HCT116 (cell line): ENCODE measurements at regions not wholly inside any gene's neighbourhood (a gene's known extent, or its start where the extent isn't known, plus 50 kb on each side); places are given as distances from the start of the nearest gene placed in this dataset.

Experiments
- ATAC-seq: fragments of 200-7000 bp; cut with Tn5 transposase; 2 replicates; pipeline ENCODE4 v1.9.1; 2020; ENCODE audit warnings: mild to moderate bottlenecking, moderate library complexity
- BruUV-seq: library from RNA; stranded (reverse); fragments of 400-500 nt; replicated peaks from 2 replicates; lab custom pipeline; 2021; lab: Mats Ljungman, UMichigan
- CTCF ChIA-PET: fragments of 300-600 bp; sonication (Branson Sonifier 250); formaldehyde crosslinking; loops from one replicate; lab custom pipeline; 2021; ENCODE audit warnings: antibody characterized with exemption; lab: Charles Lee
- POLR2A ChIA-PET: fragments of 300-600, 350-600 bp; sonication (Branson Sonifier 250); formaldehyde crosslinking; loops from one replicate; lab custom pipeline; 2021; ENCODE audit warnings: antibody characterized with exemption; lab: Charles Lee
- RAD21 ChIA-PET, 2 experiments: fragments of 300-600 bp; sonication (Branson Sonifier 250); formaldehyde crosslinking; loops; one replicate each; lab custom pipeline; 2023; ENCODE audit warnings: low total read pairs in 2 of 2; ENCODE audit not compliant: uncharacterized antibody in 2 of 2, unreplicated experiment in 2 of 2, low non-redundant PET in 1 of 2; lab: Charles Lee
- DNase-seq: peaks from one replicate; pipeline ENCODE4 v3.0.0-alpha.2; 2010; ENCODE audit warnings: low read depth, low spot score
- H2AFZ ChIP-seq: fragments of 200-600 bp; shearing (Covaris generic), sonication (generic); 2 replicates; pipeline ENCODE4 v1.6.1; 2017; ENCODE audit warnings: low read depth, mixed run types, mixed read lengths, antibody characterized with exemption, low read length; ENCODE audit not compliant: poor library complexity, severe bottlenecking
- H3K27ac ChIP-seq: 2 replicates; pipeline ENCODE4 v1.5.1; 2012; ENCODE audit warnings: low read depth, low read length
- H3K27me3 ChIP-seq: fragments of 200-600 bp; sonication (generic); 2 replicates; pipeline ENCODE4 v1.6.1; 2016; ENCODE audit warnings: mixed run types, low read length, mixed read lengths; ENCODE audit not compliant: insufficient read depth
- H3K36me3 ChIP-seq, 2 experiments: fragments of 200-500 bp in 1 of 2; fragments of 200-600 bp in 1 of 2; sonication (Bioruptor generic) in 1 of 2; sonication (generic) in 1 of 2; 2 replicates each; pipeline versions ENCODE4 v1.5.1 to v1.6.1; 2014 to 2016; ENCODE audit warnings: low read length in 2 of 2, inconsistent platforms in 1 of 2, mixed read lengths in 1 of 2, mixed run types in 1 of 2; ENCODE audit not compliant: insufficient read depth in 2 of 2, control insufficient read depth in 1 of 2
- H3K4me1 ChIP-seq, 2 experiments: fragments of 200-600 bp in 1 of 2; sonication (generic) in 1 of 2; 2 replicates each; pipeline versions ENCODE4 v1.5.1 to v1.6.1; 2012 to 2017; ENCODE audit warnings: low read length in 2 of 2, inconsistent platforms in 1 of 2, mild to moderate bottlenecking in 1 of 2, mixed read lengths in 1 of 2, mixed run types in 1 of 2, moderate library complexity in 1 of 2; ENCODE audit not compliant: insufficient read depth in 2 of 2, control insufficient read depth in 1 of 2
- H3K4me2 ChIP-seq: fragments of 200-600 bp; sonication (generic); 2 replicates; pipeline ENCODE4 v1.6.1; 2017; ENCODE audit warnings: mixed run types, low read length, mixed read lengths
- H3K4me3 ChIP-seq, 2 experiments: fragments of 200-600 bp in 1 of 2; sonication (generic) in 1 of 2; replicated peaks in 1 of 2; 2 replicates each; pipeline ENCODE4 v1.5.1; 2011 to 2016; ENCODE audit warnings: low read length in 2 of 2, control low read depth in 1 of 2, low read depth in 1 of 2, mild to moderate bottlenecking in 1 of 2, mixed read lengths in 1 of 2, mixed run types in 1 of 2
- H3K79me2 ChIP-seq: fragments of 200-600 bp; sonication (generic); 2 replicates; pipeline ENCODE4 v1.6.1; 2017; ENCODE audit warnings: mild to moderate bottlenecking, mixed run types, low read length, moderate library complexity, mixed read lengths; ENCODE audit not compliant: insufficient read depth
- H3K9ac ChIP-seq: fragments of 200-600 bp; sonication (generic); 2 replicates; pipeline ENCODE4 v1.6.1; 2016; ENCODE audit warnings: low read length, mixed read lengths
- H3K9me2 ChIP-seq: fragments of 200-600 bp; sonication (generic), shearing (Covaris generic); 2 replicates; pipeline ENCODE4 v1.6.1; 2017; ENCODE audit warnings: mixed run types, mild to moderate bottlenecking, moderate library complexity; ENCODE audit not compliant: insufficient read depth
- H3K9me3 ChIP-seq, 2 experiments: fragments of 200-500 bp in 1 of 2; fragments of 200-600 bp in 1 of 2; sonication (Bioruptor generic) in 1 of 2; sonication (generic) in 1 of 2; 2 replicates each; pipeline ENCODE4 v1.6.1; 2014 to 2017; ENCODE audit warnings: low read length in 2 of 2, mixed read lengths in 2 of 2, inconsistent platforms in 1 of 2, low read depth in 1 of 2, mild to moderate bottlenecking in 1 of 2, mixed run types in 1 of 2, moderate library complexity in 1 of 2; ENCODE audit not compliant: control insufficient read depth in 1 of 2, insufficient read depth in 1 of 2
- H4K20me1 ChIP-seq: fragments of 200-600 bp; sonication (generic), shearing (Covaris generic); 2 replicates; pipeline ENCODE4 v1.6.1; 2017; ENCODE audit warnings: mixed run types, mild to moderate bottlenecking, moderate library complexity; ENCODE audit not compliant: insufficient read depth
- ATF3 ChIP-seq: IDR thresholded peaks from 2 replicates; pipeline ENCODE4 v1.6.1; 2012
- CBX3 ChIP-seq: IDR thresholded peaks from 2 replicates; pipeline ENCODE4 v1.6.1; 2012; ENCODE audit warnings: low read depth
- CEBPB ChIP-seq: IDR thresholded peaks from 2 replicates; pipeline ENCODE4 v1.6.1; 2012; ENCODE audit warnings: low read depth
- EGR1 ChIP-seq: IDR thresholded peaks from 2 replicates; pipeline ENCODE4 v1.6.1; 2012; ENCODE audit warnings: low read depth
- ELF1 ChIP-seq: IDR thresholded peaks from 2 replicates; pipeline ENCODE4 v1.6.1; 2012; ENCODE audit warnings: low read depth, borderline replicate concordance
- EZH2 ChIP-seq: fragments of 200-600 bp; sonication (generic); IDR thresholded peaks from 2 replicates; pipeline ENCODE4 v1.6.1; 2017; ENCODE audit warnings: antibody characterized with exemption, mixed run types
- EZH2phosphoT487 ChIP-seq: fragments of 200-600 bp; IDR thresholded peaks from 2 replicates; pipeline ENCODE4 v1.6.1; 2018; ENCODE audit warnings: antibody characterized with exemption, borderline replicate concordance
- FOSL1 ChIP-seq: IDR thresholded peaks from 2 replicates; pipeline ENCODE4 v1.6.1; 2012; ENCODE audit warnings: low read depth
- POLR2A ChIP-seq: IDR thresholded peaks from 2 replicates; pipeline ENCODE4 v1.7.0; 2011; ENCODE audit warnings: borderline replicate concordance; ENCODE audit not compliant: insufficient read depth, insufficient read length; ENCODE audit errors: extremely low read depth
- POLR2AphosphoS5 ChIP-seq: IDR thresholded peaks from 2 replicates; pipeline ENCODE4 v1.6.1; 2011; ENCODE audit warnings: mild to moderate bottlenecking, low read depth, low read length, moderate library complexity
- RAD21 ChIP-seq: IDR thresholded peaks from 2 replicates; pipeline ENCODE4 v1.6.1; 2012; ENCODE audit warnings: low read depth, mild to moderate bottlenecking
- SP1 ChIP-seq: IDR thresholded peaks from 2 replicates; pipeline ENCODE4 v1.6.1; 2012; ENCODE audit warnings: low read depth
- SRF ChIP-seq: IDR thresholded peaks from 2 replicates; pipeline ENCODE4 v1.6.1; 2012; ENCODE audit warnings: low read depth
- TCF7L2 ChIP-seq: IDR thresholded peaks from 2 replicates; pipeline ENCODE4 v1.7.0; 2011; ENCODE audit warnings: borderline replicate concordance, inconsistent platforms; ENCODE audit not compliant: insufficient read depth, insufficient read length; ENCODE audit errors: extremely low read depth
- YY1 ChIP-seq: IDR thresholded peaks from 2 replicates; pipeline ENCODE4 v1.6.1; 2011; ENCODE audit warnings: low read length, low read depth, moderate library complexity, mild to moderate bottlenecking; ENCODE audit not compliant: insufficient replicate concordance; ENCODE audit errors: extremely low read depth
- ZBTB33 ChIP-seq: IDR thresholded peaks from 2 replicates; pipeline ENCODE4 v1.6.1; 2011; ENCODE audit warnings: mild to moderate bottlenecking, low read length, moderate library complexity; ENCODE audit not compliant: insufficient replicate concordance; ENCODE audit errors: extremely low read depth
- ZFX ChIP-seq: fragments of 450-650 bp; IDR thresholded peaks from 2 replicates; pipeline ENCODE4 v1.6.1; 2017
- ZNF274 ChIP-seq: fragments of 200-500 bp; sonication (Bioruptor generic); IDR thresholded peaks from 2 replicates; pipeline ENCODE4 v1.6.1; 2014; ENCODE audit warnings: mild to moderate bottlenecking, low read depth, low read length, inconsistent platforms
- intact Hi-C: fragments of 100-400 bp; cut with micrococcal nuclease; formaldehyde crosslinking; loops from 2 replicates; pipeline ENCODE4 v1.10.0; 2022
- TF ChIP-seq, protein P1 (sequence below): IDR thresholded peaks from 2 replicates; pipeline ENCODE4 v1.6.1; 2012
- TF ChIP-seq, protein P2 (sequence below), 3 experiments: fragments of 200-600 bp in 1 of 3; sonication (generic) in 1 of 3; IDR thresholded peaks in 2 of 3; conservative IDR thresholded peaks in 1 of 3; 2 replicates each; pipeline ENCODE4 v1.5.1; 2012 to 2017; ENCODE audit warnings: low read depth in 2 of 3, low read length in 2 of 3, antibody characterized with exemption in 1 of 3, borderline replicate concordance in 1 of 3, control low read depth in 1 of 3, mild to moderate bottlenecking in 1 of 3, mixed read lengths in 1 of 3, mixed run types in 1 of 3, moderate library complexity in 1 of 3; ENCODE audit not compliant: insufficient read depth in 1 of 3

GRCh38 chr12:85448031-85448430, 168.0 kb downstream of the ALX1 start:
- Histone ChIP-seq H3K4me3 (no peak overlapping the region), H3K36me3 (no peaks in the 10 kb centered on the region), H3K9me2 (no peaks in the 10 kb centered on the region), H3K9ac (no peak overlapping the region), H3K27me3 (no peaks in the 10 kb centered on the region), H3K79me2 (no peaks in the 10 kb centered on the region), H3K9me3 (no peaks in the 10 kb centered on the region), H3K27ac (no peak overlapping the region), H4K20me1 (no peaks in the 10 kb centered on the region), H3K4me2 (no peak overlapping the region), H3K4me1 (no peaks in the 10 kb centered on the region), H2AFZ (peak overlapping the region; percentile 33)
- POLR2A ChIA-PET: no interaction called here
- RAD21 ChIA-PET: interaction anchor here in 1 of 2 experiments (0.9 kb wide), 1 partner anchor 371 kb away, joined by 3 read pairs; no protein-coding TSS in a partner anchor
- intact Hi-C loops: loop anchor here (1.0 to 2.0 kb wide), 3 partner anchors 292 to 573 kb away; no protein-coding TSS in a partner anchor
- no peak for TF ChIP-seq FOSL1
- no peak for TF ChIP-seq YY1
- no peak for TF ChIP-seq ATF3
- no peak for TF ChIP-seq ZBTB33
- no peak for TF ChIP-seq POLR2AphosphoS5
- TF ChIP-seq CEBPB: no peak
- no peak for TF ChIP-seq ZNF274
- TF ChIP-seq POLR2A: no peak
- no peak for TF ChIP-seq RAD21
- TF ChIP-seq TCF7L2: no peak
- no peak for TF ChIP-seq CBX3
- TF ChIP-seq EGR1: no peak
- no peak for TF ChIP-seq ZFX
- TF ChIP-seq ELF1: no peak
- TF ChIP-seq, protein P1, sequence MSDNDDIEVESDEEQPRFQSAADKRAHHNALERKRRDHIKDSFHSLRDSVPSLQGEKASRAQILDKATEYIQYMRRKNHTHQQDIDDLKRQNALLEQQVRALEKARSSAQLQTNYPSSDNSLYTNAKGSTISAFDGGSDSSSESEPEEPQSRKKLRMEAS: no peak
- no peak for TF ChIP-seq EZH2phosphoT487
- no peak for TF ChIP-seq SP1
- TF ChIP-seq SRF: no peak
- TF ChIP-seq, protein P2, sequence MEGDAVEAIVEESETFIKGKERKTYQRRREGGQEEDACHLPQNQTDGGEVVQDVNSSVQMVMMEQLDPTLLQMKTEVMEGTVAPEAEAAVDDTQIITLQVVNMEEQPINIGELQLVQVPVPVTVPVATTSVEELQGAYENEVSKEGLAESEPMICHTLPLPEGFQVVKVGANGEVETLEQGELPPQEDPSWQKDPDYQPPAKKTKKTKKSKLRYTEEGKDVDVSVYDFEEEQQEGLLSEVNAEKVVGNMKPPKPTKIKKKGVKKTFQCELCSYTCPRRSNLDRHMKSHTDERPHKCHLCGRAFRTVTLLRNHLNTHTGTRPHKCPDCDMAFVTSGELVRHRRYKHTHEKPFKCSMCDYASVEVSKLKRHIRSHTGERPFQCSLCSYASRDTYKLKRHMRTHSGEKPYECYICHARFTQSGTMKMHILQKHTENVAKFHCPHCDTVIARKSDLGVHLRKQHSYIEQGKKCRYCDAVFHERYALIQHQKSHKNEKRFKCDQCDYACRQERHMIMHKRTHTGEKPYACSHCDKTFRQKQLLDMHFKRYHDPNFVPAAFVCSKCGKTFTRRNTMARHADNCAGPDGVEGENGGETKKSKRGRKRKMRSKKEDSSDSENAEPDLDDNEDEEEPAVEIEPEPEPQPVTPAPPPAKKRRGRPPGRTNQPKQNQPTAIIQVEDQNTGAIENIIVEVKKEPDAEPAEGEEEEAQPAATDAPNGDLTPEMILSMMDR (IDR thresholded peaks at IDR 0.05 in 2 of 3, conservative IDR thresholded peaks at IDR 0.05 in 1 of 3; ENCODE audit: borderline replicate concordance in 1 of 3, insufficient read depth in 1 of 3, low read depth in 2 of 3, low read length in 2 of 3): no peak
- TF ChIP-seq EZH2: no peak
- DNase-seq: no peak
- no TSS peak for BruUV-seq
- CTCF ChIA-PET: interaction anchor here (0.7 to 2.1 kb wide), 11 partner anchors 11 to 473 kb away, joined by 3 to 32 read pairs (median 3); no protein-coding TSS in a partner anchor
- ATAC-seq: no peak
